Stimulated activated CD8-positive, alpha-beta memory T cell treated with anti-CD3 and anti-CD28 coated beads, Interleukin-12 subunit alpha, Interleukin-12 subunit beta, amount 100 ng/mL, for 24 hours (primary cell): ENCODE measurements at regions not wholly inside any gene's neighbourhood (a gene's known extent, or its start where the extent isn't known, plus 50 kb on each side); places are given as distances from the start of the nearest gene placed in this dataset.

Experiments used
- DNase-seq: peaks from one replicate; pipeline ENCODE4 v3.0.0-alpha.2; 2020; ENCODE audit errors: extremely low read depth

- no peak for DNase-seq
Observed at GRCh38 chr16:79497606-79498350, 102.8 kb downstream of the MAF start.

DNA sequence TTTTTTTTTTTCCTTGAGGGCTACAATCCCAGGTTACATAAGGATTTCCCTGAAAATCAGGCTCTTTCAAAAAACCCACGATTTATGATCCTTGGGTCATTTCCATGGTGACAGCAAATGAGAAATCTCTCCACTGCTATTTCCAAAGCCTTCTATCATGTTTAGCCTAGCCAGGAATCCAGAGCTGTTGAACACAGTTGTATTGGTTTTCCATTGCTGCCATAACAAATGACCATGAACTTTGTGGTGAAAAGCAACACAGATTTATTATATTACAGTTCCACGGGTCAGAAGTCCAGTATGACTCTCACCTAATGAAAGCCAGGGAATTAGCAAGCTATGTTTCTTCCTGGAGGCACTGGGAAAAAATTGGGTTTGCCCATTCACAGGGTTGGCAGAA, 106.6 kb downstream of the MAF start:
- no peak for DNase-seq

GRCh38 chr16:79492036-79492435, 108.5 kb downstream of the MAF start:
- no peak for DNase-seq

GRCh38 chr16:79485020-79485419, 115.5 kb downstream of the MAF start:
- DNase-seq = no peak

- no peak for DNase-seq
Observed at GRCh38 chr16:79484237-79484636, 116.3 kb downstream of the MAF start.

DNA sequence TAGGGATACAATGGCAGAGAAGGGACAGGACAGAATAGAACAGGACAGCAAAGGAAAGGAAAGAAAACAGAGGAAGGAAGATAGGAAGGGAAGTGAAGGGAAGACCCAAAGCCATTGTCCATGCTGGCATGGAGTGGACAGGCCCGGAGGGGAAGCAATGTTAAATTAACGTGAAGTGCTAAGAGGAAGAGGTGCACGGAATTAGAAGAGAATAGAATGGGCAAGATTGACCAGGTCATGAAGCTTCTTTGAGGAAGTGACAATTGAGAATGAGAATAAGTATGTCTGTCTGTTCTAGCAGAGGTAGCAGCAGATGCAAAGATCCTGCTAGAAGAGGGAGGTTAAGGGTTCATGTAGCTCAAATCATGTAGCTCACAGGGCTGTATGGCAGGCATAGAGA, 117.2 kb downstream of the MAF start:
- DNase-seq = no peak

GRCh38 chr16:79482011-79482410, 118.5 kb downstream of the MAF start:
- no peak for DNase-seq

- no peak for DNase-seq
Observed at GRCh38 chr16:79480929-79481328, 119.6 kb downstream of the MAF start.

DNA sequence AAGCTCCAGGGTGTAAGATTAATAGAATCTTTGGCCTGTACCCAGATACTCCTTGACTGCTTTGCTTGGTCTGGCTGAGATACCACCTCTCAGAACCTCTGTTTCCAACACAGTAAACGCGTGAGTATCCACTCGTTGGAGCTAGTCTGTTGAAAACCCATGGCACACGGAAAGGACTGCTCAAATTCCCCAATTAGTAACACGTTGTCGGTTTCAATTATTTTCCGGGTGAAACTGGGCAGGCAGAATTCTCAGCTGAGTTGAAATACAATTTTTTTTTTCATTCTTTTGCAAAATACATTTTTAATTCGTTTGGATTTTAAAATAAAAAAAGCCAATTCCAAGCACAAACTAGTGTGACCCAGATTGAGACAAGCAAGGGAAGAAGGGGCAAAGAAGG, 120.5 kb downstream of the MAF start:
- no peak for DNase-seq

DNA sequence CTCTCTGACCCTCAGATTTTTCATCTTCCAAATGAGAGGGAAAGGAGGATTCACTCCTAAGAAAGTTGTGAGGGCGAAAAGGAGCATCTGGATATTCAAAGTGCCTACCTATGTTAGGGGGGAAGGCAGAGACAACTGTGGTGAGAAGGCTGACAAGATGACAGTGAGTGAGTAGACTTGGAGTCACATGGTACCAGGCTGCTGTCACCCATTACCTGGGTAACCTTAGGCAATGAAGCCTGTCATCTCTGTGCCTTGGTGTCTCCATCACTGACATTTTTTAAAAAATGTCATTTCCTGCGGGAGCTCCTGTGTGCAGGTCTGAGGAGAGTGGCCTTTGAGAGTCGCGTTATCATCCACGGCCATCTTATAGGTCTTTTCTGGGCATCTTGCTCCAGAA, 124.0 kb downstream of the MAF start:
- no peak for DNase-seq

DNA sequence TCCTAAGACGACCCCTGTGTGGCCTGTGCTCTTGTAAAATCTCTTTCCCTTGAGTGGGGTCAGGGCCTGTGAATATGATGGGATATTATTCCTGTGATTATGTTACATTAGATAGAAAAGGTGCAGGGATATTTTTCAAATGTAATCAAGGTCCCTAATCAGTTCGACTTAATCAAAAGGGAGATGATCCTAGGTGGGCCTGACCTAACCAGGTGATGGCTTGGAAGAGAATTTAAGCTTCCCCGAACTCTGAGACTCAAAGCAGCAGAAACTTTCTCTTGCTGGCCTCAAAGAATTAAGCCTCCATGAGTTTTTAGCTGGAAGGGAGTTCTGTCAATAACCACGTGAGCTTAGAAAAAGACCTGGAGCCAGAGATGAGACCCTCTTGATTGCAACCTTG, 124.7 kb downstream of the MAF start:
- DNase-seq = no peak

- DNase-seq = no peak
Observed at GRCh38 chr16:79473456-79473855, 127.1 kb downstream of the MAF start.

GRCh38 chr16:79472426-79472825, 128.1 kb downstream of the MAF start:
- no peak for DNase-seq

DNA sequence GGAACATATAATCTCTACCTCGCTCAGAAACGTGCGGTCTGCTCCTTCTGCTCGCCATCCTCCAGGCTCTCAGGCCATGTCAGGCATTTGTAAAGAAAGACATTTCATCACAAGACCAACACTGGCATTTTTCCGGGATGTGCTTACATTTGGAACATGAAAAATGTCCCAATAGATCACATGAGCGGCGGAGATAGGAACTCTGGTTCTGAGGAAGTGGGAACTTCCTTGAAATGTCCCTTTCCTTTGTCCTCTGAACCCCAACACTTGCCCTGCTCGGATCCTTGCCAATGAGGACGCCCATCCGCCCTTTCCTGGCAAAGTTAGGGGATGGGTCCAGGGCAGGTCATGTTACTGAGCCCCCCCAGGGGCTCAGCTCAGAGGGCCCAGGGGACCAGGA, 130.5 kb downstream of the MAF start:
- no peak for DNase-seq

GRCh38 chr16:79468631-79469030, 131.9 kb downstream of the MAF start:
- no peak for DNase-seq

- DNase-seq = no peak
Observed at GRCh38 chr16:79468121-79468552, 132.4 kb downstream of the MAF start.

- no peak for DNase-seq
Observed at GRCh38 chr16:79466111-79466510, 134.4 kb downstream of the MAF start.

- DNase-seq = no peak
Observed at GRCh38 chr16:79463841-79464240, 136.7 kb downstream of the MAF start.

- DNase-seq = no peak
Observed at GRCh38 chr16:79456036-79456435, 144.5 kb downstream of the MAF start.

DNA sequence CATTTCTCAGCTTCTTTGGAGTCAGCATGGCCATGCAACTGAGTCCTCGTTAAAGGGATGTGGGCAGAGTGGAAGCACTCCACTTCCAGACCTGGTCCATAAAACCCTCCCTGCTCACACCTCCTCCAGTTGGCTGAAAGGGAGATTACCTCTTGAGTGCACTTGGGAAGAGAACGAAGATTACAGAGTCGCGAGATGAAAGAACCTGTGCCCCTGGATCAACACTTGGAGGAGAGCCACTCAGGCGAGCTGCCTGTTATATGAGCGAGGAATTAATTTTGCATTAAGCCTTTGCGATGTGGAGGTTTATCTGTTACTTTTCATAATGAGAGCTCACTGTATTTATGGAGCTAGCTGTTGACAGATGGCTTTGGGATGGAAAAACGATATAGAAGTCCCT, 147.9 kb downstream of the MAF start:
- DNase-seq = no peak

- DNase-seq = no peak
Observed at GRCh38 chr16:79451196-79451816, 149.2 kb downstream of the MAF start.

GRCh38 chr16:79449900-79450299, 150.6 kb downstream of the MAF start:
- no peak for DNase-seq

DNA sequence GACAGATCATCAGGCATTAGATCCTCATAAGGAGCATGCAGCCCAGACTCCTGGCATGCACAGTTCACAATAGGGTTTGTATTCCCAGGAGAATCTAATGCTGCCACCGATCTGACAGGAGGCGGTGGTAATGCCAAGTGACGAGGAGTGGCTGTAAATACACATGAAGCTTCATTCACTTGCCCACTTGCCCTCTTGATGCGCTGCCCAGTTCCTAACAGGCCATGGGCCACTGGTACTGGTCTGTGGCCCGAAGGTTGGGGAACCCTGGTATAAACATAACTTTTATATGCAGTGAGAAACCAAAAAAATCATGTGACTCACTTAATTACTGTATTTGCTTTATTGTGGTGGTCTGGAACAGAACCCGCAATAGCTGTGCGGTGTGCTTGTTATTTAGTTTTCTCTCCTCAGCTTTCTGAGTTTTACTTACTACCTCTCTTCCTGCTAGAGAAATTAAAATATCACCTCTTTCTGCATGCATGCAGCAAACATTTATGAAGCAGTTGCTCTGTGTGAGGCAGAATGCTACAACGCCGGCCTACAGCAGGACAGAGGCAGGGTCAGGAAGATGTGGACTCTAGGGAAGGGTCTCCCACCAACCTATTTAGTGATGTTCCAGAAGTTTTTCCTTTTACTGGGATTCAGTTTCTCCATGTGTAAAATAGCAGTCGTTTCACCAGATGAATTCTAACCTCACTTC, 151.3 kb downstream of the MAF start:
- no peak for DNase-seq
